ENCODE measurements at regions not wholly inside any gene's neighbourhood (a gene's known extent, or its start where the extent isn't known, plus 50 kb on each side); places are given as distances from the start of the nearest gene placed in this dataset.

GRCh38 chr2:78423631-78424030 is 601.9 kb upstream of the REG3G start:
- H3K27ac ChIP-seq (ENCODE audit: low read depth, low read length), result no peak overlapping the region
- H3K79me2 ChIP-seq (ENCODE audit: insufficient read depth, low read length), result no peaks in the 10 kb centered on the region
- no peak overlapping the region for H2AFZ ChIP-seq (ENCODE audit: low read length)
- no peaks in the 10 kb centered on the region for H3K4me1 ChIP-seq (ENCODE audit: insufficient read depth, low read length)
- H3K4me2 ChIP-seq (ENCODE audit: insufficient read depth, low read length), result no peak overlapping the region
- H3K9me3 ChIP-seq (ENCODE audit: low read depth, low read length), result peaks cover 3% of the 10 kb centered on the region
- H3K36me3 ChIP-seq (ENCODE audit: insufficient read depth, low read length), result no peaks in the 10 kb centered on the region
- no peak for DNase-seq (ENCODE audit: insufficient read length, low spot score, missing footprints)
- H3K27me3 ChIP-seq (ENCODE audit: insufficient read depth, low read length), result no peaks in the 10 kb centered on the region
- no peaks in the 10 kb centered on the region for H4K20me1 ChIP-seq (ENCODE audit: insufficient read depth, low read length)
- no peak overlapping the region for H3K4me3 ChIP-seq (ENCODE audit: insufficient read depth, low read length)
- no peak for TF ChIP-seq CTCF (IDR thresholded peaks at IDR 0.05; ENCODE audit: extremely low read depth, low read depth, low read length)

DNA sequence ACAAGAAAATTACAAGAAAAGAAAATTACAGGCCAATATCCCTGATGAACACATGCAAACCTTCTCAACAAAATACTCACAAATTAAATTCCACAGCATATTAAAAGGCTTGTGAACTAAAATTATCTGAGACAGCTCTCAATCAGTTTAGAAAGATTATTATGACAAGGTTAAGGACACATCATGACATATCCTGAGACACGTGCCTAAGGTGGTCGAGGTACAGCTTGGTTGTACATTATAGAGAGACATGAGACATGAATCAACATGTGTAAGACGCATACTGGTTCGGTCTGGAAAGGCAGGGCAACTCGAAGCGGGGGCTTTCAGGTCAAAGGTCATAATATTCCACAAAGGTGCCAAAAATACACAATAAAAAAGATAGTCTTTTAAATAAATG is 598.3 kb upstream of the REG3G start:
- Histone ChIP-seq H3K36me3 (ENCODE audit: insufficient read depth, low read length) (no peaks in the 10 kb centered on the region), H4K20me1 (ENCODE audit: insufficient read depth, low read length) (no peaks in the 10 kb centered on the region), H3K79me2 (ENCODE audit: insufficient read depth, low read length) (no peaks in the 10 kb centered on the region), H3K4me1 (ENCODE audit: insufficient read depth, low read length) (no peaks in the 10 kb centered on the region), H2AFZ (ENCODE audit: low read length) (no peak overlapping the region), H3K4me3 (ENCODE audit: insufficient read depth, low read length) (no peak overlapping the region), H3K27ac (ENCODE audit: low read depth, low read length) (no peak overlapping the region), H3K4me2 (ENCODE audit: insufficient read depth, low read length) (no peak overlapping the region), H3K9me3 (ENCODE audit: low read depth, low read length) (no peaks in the 10 kb centered on the region), H3K27me3 (ENCODE audit: insufficient read depth, low read length) (no peaks in the 10 kb centered on the region)
- TF ChIP-seq CTCF (IDR thresholded peaks at IDR 0.05; ENCODE audit: extremely low read depth, low read depth, low read length), result no peak
- no peak for DNase-seq (ENCODE audit: insufficient read length, low spot score, missing footprints)

DNA sequence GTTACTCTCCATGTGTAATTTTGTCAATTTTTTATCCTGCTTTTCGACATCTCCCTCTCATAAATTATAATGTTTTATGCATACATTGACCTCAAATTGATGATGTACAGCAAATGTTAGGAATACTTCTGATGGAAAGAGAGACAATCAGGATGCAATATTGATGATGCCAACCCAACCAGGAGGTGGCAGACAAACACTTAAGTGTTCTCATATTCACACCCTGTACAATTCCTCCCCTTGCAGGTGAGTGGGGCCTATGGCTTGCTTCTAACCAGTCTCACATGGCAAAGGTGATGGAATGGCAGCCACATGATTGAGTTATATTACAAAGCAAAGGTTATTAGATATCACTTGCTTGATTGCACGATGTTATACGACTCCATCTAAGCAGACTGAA is 594.3 kb upstream of the REG3G start:
- Histone ChIP-seq H3K4me2 (ENCODE audit: insufficient read depth, low read length) (no peak overlapping the region), H4K20me1 (ENCODE audit: insufficient read depth, low read length) (no peaks in the 10 kb centered on the region), H2AFZ (ENCODE audit: low read length) (no peak overlapping the region), H3K4me1 (ENCODE audit: insufficient read depth, low read length) (no peaks in the 10 kb centered on the region), H3K27ac (ENCODE audit: low read depth, low read length) (no peak overlapping the region), H3K36me3 (ENCODE audit: insufficient read depth, low read length) (no peaks in the 10 kb centered on the region), H3K4me3 (ENCODE audit: insufficient read depth, low read length) (no peak overlapping the region), H3K27me3 (ENCODE audit: insufficient read depth, low read length) (no peaks in the 10 kb centered on the region), H3K79me2 (ENCODE audit: insufficient read depth, low read length) (no peaks in the 10 kb centered on the region), H3K9me3 (ENCODE audit: low read depth, low read length) (peaks cover 2% of the 10 kb centered on the region)
- TF ChIP-seq CTCF (IDR thresholded peaks at IDR 0.05; ENCODE audit: extremely low read depth, low read depth, low read length), result no peak
- DNase-seq (ENCODE audit: insufficient read length, low spot score, missing footprints), result no peak

GRCh38 chr2:78439122-78439521 is 586.4 kb upstream of the REG3G start:
- H3K4me1 ChIP-seq (ENCODE audit: insufficient read depth, low read length), result no peaks in the 10 kb centered on the region
- H3K4me3 ChIP-seq (ENCODE audit: insufficient read depth, low read length), result no peak overlapping the region
- H2AFZ ChIP-seq (ENCODE audit: low read length), result no peak overlapping the region
- no peaks in the 10 kb centered on the region for H3K27me3 ChIP-seq (ENCODE audit: insufficient read depth, low read length)
- no peak overlapping the region for H3K27ac ChIP-seq (ENCODE audit: low read depth, low read length)
- H3K36me3 ChIP-seq (ENCODE audit: insufficient read depth, low read length), result no peaks in the 10 kb centered on the region
- H3K4me2 ChIP-seq (ENCODE audit: insufficient read depth, low read length), result no peak overlapping the region
- no peak for DNase-seq (ENCODE audit: insufficient read length, low spot score, missing footprints)
- TF ChIP-seq CTCF (IDR thresholded peaks at IDR 0.05; ENCODE audit: extremely low read depth, low read depth, low read length), result no peak
- H4K20me1 ChIP-seq (ENCODE audit: insufficient read depth, low read length), result no peaks in the 10 kb centered on the region
- H3K79me2 ChIP-seq (ENCODE audit: insufficient read depth, low read length), result no peaks in the 10 kb centered on the region
- H3K9me3 ChIP-seq (ENCODE audit: low read depth, low read length), result peaks cover 2% of the 10 kb centered on the region
